CD4-positive, alpha-beta T cell treated with Interleukin-10 for 1 hour (primary cell): ENCODE measurements at regions not wholly inside any gene's neighbourhood (a gene's known extent, or its start where the extent isn't known, plus 50 kb on each side); places are given as distances from the start of the nearest gene placed in this dataset.

Source experiments
- DNase-seq: peaks from one replicate; pipeline ENCODE4 v3.0.0-alpha.2; 2020

DNA sequence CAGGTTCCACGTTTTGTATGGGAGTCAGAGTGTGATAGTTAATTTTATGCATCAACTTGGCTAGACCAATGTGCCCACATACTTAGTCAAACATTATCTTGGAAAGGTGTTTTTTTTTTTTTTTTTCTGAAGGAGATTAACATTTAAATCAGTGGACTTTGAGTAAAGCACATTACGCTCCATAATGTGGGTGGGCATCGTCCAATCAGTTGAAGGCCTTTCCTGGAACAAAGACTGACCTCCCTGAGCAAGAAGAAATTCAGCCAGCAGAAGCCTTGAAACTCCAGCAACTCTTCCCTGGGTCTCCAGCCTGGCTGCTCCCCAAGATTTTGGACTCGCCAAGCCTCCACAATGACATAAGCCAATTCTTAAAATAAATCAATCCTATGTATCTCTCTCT is 711.4 kb downstream of the MTRR start:
- no peak for DNase-seq

DNA sequence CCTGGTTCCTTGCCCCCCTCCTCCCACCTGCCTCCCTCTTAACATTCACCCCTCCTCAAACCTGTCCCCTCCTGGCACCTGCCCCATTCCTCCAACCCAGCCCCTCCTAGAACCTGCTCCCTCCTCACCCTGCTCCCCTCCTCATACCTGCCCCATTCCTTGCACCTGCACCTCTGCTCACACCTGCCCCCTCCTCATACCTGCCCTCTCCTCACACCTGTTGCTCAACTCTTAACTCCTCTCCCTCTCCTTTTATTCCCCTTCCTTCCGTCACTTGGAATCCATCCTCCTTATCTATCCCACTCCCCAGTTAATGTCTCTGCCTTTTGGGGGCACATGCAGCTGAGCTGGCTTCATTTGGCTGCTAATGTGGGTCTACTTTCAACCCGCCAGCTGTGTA is 712.1 kb downstream of the MTRR start:
- DNase-seq, result no peak

DNA sequence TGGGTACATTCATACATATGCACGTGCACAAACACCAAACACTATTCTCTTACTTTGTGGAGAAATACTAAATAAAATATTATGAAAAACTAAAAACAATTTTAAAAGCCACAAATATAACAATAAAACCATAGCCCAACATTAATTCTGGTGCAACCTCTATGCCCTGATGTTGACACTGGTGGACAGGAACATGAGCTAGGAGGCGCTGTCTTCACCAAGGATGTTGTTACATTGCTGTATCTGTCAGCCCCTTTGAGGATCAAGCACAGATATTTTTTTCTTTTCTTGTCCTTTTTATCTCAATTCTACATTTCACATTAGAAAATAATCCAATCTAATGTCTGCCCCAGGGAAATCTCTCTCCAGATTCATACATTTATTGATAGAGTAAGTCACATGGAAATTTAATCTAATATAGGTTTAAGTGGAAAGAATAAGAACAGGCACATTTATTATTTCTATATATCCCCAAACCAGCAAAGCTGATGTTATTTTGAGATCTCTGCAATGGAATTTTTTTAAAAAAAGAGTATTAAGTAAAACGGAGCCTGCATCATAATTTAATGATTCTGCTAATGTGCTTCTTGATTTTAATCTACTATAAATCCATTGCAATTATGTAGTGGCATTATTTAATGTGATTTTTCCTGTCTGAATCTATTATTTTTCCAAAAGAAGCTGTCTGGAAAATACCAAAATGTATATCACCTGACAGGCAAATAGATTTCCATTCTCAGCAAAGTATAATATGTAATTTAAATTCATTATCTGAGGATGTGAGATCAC is 716.5 kb downstream of the MTRR start:
- DNase-seq, result no peak

DNA sequence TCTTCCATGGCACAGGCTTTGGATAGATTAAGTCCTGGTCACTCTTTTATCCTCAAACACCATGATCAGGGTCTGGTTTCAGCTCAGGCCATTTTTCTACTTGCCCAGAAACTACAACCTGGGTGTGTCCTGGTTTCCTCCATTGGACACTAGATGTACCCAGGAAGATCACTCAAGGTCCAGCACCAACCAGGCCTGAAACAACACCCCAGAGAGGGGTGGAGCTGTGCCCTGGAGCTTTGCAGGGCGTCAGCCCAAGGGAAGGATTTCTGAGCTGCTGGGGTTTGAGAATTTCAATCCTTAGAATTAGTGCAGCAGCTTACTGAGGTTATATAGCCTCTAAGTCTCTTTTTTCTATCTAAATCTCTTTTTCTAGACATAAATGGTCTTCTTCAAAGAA is 722.0 kb downstream of the MTRR start:
- DNase-seq, result no peak

DNA sequence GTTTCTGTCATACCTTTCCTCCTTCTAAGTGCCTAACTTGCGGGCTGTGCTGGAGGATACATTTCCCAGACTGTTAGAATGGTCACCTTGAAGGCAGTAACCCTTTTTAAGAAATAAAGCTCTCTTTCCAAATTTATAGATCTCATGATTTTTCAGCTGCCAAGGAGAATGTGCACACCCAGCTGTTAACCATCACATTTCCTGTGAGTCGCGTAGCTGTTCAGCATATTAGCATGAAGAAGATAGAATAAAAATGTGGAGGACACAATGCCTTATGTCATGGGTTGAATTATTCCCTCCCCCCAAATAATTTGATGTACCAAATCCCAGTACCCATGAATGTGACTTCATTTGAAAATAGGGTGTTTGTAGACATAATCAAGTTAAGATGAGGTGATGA is 729.4 kb downstream of the MTRR start:
- DNase-seq, result no peak

DNA sequence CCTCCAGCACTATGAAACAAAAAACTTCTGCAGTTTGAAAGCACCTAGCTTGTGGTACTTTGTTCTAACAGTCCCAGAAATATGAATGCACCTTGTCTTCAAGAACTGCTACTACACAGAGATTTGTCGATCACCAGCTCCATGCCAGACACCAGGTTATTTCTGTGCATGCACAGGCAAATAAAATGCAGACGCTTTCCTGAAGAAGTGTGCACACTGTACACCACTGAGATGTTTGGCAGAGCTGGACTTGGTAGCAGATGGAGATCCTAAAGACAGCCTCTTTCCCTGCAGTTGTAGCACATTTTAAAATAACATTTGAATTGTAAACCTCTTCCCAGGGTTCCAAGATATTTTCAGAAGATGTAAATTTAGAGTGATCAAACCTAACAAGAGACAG is 730.0 kb downstream of the MTRR start:
- no peak for DNase-seq

DNA sequence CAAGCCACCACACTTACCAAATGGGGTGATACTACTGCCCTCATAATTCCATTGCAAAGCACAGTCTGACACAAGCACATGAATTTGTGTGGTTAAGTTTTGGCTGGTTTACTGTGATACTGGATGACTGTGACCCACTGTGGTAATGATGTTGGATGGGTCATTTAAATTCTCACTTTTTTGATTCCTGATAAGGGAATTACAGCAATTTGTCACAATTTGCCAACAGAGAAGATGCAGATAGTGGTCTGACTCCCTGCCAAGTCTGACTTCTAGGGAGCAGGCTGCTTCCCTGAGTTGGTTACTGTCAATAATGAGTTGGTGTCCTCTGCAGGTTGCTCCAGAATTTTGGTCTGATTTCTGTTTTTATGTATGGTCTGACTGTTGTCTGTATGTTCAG is 731.9 kb downstream of the MTRR start:
- DNase-seq, result no peak

DNA sequence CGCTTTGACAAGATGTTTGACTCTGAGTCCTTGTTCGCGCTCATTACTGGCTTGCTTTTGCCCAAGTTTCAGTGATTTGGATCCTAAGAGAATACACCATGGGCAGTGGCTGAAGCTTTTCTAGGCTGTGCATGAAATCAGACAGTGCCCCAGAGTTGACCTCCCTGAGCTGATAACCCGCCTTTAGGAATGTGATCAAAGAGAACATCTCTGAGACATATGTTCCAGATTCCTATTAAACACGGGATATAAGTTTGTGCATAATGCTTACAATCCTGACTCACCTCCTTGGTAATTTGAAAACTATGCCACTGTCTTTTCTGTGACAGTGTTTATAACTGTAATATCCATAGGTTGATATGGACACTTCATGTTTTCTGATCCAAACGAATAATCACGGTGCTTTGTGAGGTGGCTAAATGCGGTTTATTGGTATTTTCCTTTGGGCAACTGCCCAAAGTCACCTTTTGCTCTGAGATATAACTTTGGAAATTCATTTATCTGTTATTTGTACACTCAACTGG is 732.9 kb downstream of the MTRR start:
- DNase-seq, result no peak

DNA sequence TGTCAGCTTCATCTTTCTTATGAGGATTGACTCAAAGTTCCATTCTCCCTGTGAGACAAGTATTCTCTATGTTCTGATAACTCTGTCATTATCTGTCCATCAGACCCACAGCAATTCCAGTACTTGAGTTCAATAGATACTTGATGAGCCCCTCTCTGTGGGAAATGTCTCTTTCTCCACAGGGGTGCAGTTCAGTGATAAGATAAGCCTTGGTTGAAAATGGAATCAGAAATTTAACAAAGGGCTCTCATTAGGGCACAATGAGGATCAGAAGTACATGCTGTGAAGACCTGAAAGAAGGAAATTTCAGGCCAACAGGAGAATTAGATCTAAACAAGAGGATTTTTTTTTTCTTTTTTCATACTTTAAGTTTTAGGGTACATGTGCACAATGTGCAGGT is 737.3 kb downstream of the MTRR start:
- no peak for DNase-seq

DNA sequence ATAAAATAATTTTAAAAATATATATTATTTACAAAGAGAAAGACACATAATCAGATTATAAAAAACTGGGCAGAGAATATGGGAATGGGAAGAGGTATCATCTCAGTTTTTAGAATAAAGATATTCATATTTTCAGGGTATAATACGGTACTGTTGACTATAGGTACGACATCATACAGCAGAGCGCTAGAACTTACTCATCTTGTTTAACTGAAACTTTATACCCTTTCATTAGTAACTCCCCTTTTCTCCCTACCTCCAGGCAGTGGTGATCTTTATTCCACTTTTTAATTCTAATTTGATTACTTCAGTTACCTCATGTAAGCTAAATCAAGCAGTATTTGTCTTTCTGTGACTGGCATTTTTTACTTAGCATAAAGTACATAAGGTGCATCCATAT is 742.1 kb downstream of the MTRR start:
- DNase-seq, result no peak

DNA sequence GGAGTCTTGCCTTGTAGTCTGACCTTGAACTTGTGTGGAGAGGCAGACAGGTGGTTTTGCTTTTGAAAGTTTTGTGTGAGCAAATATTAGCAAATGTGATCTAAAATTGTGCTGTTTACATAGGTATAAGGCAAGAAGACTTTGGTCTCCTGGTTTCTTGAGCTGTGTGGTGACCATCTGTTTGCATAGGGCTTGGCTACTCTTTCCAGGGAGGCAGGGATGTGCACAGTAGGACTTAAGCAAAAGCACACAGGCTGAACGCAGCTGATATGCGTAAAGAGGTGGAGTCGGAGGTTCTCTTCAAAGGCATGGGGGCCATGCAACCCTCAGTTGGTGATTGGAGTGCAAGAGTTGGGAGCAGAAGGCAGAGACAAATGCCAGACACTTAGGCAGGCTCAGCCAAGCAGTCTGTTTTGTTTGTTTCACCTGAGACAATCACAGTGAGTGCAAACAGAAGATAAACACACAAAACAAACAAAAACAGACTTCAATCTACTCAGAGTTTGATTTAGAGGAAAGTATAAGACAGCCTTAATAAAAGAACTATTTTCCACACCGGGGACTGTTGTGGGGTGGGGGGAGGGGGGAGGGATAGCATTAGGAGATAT is 744.2 kb downstream of the MTRR start:
- DNase-seq, result no peak

DNA sequence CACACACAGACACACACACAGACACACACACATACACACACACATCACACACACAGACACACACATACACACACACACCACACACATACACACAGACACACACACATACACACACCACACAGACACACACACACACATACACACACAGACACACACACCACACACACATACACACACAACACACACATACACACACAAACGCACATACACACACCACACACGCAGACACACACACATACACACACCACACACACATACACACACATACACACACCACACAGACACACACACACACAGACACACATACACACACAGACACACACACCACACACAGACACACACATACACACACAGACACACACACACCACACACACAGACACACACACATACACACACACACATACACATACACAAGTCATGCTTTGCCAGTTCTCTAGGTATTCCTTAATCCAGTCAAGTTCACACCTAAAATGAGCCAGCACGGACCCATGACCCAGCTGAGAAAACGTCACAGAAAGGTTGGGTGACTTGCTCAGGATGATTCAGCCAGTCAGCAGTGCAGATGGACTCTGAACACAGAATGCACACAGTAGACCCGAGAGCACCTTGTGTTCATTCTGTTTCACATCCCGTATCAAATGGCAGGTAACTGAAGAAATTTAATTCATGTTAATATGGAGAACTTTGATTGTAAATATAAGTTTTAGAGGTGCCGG is 746.4 kb downstream of the MTRR start:
- no peak for DNase-seq

DNA sequence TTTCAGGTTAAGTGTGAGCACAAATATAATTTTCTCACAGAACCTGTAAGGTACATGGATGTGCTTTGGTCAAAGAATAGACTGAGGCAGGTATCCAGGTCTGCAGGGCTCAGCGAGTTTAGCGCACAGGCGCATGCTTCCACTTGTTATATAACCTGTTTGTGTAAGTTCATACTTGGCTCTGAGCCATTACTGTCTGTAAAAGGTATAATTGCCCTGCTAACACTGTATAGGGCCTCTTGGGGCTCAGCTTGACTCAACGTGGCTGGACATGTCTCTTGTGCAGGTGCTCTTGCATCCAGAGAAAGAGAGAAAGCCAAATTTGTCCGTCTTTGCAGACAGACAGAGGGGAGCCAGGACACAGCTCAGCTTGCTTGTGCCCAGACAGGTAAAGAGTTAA is 759.6 kb downstream of the MTRR start:
- DNase-seq, result no peak

DNA sequence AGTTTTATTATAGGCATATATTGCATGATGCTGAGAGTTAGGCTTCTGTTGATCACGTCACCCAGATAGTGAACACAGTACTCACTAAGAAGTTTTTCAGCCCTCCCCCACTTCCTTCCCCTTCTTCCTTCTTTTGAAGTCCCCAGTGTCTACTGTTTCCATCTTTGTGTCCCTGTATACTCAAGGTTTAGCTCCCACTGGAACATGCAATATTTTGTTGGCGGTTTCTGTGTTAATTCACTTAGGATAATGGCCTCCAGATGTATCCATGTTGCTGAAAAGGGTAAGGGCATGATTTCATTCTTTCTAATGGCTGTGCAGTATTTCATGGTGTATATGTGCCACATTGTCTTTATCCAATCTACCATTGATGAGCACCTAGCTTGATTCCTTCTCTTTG is 764.3 kb downstream of the MTRR start:
- DNase-seq, result no peak

DNA sequence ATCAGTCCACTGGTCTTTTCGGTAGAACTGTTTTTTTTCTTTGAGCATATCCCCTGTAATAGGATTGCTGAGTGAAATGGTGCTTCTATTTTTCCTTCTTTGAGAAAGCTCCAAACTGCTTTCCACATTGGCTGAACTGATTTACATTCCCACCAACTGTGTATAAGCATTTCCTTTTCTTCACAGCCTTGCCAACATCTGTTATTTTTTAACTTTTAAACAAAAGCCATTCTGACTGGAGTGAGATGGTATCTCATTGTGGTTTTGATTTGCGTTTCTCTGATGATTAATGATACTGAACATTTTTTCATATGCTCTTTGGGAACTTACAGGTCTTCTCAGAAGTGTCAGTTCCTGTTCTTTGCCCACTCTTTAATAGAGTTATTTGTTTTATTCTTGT is 764.7 kb downstream of the MTRR start:
- no peak for DNase-seq

DNA sequence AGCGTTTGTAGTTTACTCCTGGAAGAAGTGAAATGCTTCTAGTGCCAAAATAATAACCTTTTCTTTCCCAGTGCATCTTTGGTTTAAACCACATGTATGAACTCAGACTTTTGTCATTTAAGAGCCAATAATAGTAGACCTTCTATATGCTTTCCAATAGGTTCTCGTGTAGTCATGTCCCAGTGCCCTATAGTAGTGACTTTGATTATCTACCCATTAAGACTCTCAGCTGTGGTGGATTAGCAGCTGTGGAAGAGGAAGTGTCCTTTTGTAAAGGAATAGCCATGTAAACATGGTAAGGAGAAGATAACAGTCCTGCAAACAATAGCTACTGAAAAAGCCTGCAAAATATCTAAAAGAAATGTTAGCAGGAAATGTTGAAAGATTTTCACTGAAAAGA is 765.3 kb downstream of the MTRR start:
- no peak for DNase-seq

DNA sequence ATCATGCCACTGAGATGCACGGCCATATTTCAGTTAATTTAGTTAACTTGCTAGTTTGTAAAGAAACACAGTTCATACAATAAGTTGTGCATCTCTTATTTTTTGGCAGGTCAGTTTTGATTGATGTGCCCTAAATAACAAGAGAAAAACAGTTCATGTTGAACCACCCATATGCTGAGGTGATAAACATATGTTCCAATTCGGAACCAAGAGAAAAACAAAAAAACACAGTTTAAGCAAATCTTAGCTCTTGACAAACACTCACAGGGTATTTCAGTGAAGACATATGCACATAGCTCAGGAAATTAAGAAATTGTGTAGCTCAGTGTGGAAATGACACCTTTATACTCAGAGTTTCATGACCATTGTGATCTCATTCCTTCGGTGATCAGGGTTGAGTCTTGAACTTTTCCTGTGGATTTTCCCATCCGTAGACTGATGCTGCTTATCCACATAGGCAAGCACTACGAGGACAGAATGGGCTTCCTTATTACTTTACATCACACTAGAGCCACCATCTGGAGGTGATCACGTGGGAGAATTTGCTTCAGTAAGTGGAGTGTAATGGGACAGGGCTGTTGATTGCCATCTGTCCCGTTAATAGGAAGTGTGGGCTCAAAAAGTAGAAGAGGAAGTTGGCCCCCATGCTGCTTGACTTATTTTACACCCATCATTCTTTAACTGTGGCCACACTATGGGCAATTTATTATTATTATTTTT is 773.0 kb downstream of the MTRR start:
- no peak for DNase-seq

DNA sequence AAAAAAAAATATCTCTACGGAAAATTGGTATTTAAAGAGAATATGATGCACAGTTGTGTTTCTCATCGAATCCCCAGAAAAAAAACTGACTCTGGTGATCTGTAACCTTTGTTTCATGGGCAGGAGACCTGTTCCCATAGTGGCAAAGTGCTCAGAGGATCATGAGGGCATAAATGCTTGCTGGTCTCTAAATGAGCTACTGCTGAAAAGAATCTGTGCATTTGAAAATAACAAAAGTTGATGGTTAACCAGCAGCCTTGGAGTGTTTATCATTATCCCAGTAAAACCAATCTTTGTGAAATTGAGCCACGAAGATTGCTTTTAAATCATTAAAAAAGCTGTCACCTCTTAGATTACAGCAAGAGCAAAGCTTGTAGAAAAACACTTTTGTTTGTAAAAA is 775.4 kb downstream of the MTRR start:
- DNase-seq, result no peak

DNA sequence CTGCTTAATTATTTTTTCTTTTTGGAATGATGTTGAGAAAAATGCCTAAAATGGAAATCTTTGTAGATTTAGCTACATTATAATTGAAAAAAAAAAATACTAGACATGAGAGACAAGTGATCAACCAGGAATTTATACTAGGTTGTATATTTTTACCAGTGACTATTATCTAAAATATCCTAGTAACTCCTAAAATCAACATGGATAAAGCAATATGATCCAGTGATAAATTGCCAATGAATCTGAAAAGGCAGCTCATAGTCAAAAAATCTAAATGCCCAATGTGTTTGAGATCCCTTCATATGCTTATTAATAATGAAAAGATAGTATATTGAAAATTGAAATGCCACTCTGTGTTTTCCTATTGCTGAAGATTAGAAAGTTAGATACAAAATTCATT is 778.2 kb downstream of the MTRR start:
- DNase-seq, result no peak

DNA sequence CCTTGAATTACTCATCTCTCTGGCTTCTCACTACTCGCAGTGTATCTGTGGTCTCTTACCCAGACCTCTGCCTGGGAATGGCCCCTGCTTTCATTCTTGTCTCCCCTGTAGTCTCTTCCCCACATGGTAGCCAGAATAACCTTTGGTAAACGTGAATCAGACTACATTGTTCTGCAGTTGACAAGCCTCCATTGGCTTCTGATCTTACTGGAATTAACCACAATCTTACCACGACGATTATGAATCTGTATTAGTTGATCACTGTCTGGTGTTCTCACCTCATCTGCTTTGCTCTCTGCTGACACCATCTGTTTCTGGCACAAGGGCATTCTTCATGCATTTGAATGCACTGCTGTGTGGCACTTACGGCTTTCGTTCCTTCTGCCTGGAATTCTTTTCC is 781.2 kb downstream of the MTRR start:
- DNase-seq, result no peak

DNA sequence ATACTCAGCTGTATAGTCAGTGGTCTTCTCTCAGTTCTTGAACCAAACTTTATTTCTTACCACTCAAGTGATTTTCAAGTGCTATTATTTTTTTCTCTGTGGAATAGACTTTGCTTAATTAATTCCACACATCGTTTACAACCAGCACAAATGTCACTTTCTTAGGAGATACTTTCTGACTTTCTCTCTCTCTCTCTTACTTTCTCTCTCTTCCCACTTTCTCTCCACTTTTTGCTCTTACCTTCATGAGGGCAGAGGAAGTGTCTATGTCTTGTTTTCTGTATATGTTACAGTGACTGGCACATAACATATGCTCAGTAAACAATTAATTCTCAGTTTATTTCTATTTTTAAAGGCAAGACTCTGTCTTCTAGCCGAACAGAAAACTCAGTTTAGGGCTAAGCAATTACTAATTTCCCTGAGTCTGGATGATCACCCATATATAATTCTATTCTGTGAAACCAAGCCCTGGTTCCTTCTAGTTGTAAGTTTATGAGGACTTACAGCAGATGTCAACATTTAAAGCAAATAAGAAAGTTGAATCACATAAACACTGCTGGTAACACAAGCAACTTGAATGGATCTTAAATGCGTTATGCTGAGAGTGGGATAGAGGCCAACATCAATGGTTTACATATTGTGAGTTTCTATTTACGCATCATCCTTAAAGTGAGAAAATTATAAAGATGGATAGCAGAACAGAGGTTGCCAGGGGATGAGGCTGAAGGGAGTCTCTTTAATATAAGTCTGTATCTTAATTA is 791.4 kb downstream of the MTRR start:
- DNase-seq, result no peak

DNA sequence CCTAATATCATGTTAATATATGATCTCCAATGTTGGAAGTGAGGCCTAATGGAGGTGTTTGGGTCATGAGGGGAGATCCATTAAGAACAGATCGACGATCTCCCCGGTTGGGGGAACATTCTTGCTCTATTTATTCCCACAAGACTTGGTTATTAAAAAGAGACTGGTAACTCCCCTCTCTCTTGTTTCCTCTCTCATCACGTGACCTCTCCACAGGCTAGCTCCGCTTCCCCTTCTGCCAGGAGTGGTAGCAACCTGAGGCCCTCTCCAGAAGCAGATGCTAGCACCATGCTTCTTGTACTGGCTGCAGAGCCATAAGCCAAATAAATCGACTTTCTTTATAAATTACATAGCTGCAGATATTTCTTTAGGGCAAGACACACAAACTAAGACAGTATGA is 794.4 kb downstream of the MTRR start:
- DNase-seq, result no peak

DNA sequence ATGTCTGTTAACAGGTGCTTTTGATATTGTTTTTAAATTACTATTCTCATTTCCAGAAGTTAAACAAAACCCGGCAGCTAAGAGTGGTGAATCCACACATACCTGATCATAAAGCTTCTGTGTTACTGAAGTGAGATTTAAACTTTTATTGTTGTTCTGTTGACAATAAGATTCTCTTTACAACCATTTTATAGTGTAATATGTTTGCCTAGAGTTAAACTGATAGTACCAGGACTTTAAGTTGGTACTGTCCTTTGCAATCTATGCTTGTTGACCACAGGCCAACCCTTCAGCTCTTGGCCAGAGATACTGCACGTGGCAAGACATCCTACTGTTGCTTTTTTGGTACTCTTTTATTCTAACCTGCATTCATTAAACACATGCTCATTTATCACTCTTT is 806.2 kb downstream of the MTRR start:
- no peak for DNase-seq
